Neural crest cell (in vitro differentiated cells): ENCODE measurements at regions not wholly inside any gene's neighbourhood (a gene's known extent, or its start where the extent isn't known, plus 50 kb on each side); places are given as distances from the start of the nearest gene placed in this dataset.

Source experiments
- DNase-seq: peaks from one replicate; pipeline ENCODE4 v3.0.0; 2021; ENCODE audit warnings: low read depth, mixed read lengths, low spot score
- H3K27ac Mint-ChIP-seq: one replicate; pipeline ENCODE4 v1.8.0; 2021; ENCODE audit warnings: mild to moderate bottlenecking, mixed read lengths; ENCODE audit not compliant: unreplicated experiment
- H3K27me3 Mint-ChIP-seq: 2 replicates; pipeline ENCODE4 v1.8.0; 2021; ENCODE audit warnings: low read depth, mild to moderate bottlenecking, mixed read lengths
- H3K36me3 Mint-ChIP-seq: 2 replicates; pipeline ENCODE4 v1.8.0; 2021; ENCODE audit warnings: low read depth, mild to moderate bottlenecking, mixed read lengths
- H3K4me1 Mint-ChIP-seq: 2 replicates; pipeline ENCODE4 v1.8.0; 2021; ENCODE audit warnings: mixed read lengths
- H3K4me3 Mint-ChIP-seq: one replicate; pipeline ENCODE4 v1.8.0; 2021; ENCODE audit warnings: mild to moderate bottlenecking, mixed read lengths
- H3K9me3 Mint-ChIP-seq: 2 replicates; pipeline ENCODE4 v1.8.0; 2021; ENCODE audit warnings: mixed read lengths
- TF ChIP-seq, protein P1 (sequence below): fragments of 200-600 bp; sonication (generic); conservative IDR thresholded peaks from 2 replicates; pipeline ENCODE4 v1.5.0; 2021; ENCODE audit warnings: antibody characterized with exemption, mild to moderate bottlenecking

DNA sequence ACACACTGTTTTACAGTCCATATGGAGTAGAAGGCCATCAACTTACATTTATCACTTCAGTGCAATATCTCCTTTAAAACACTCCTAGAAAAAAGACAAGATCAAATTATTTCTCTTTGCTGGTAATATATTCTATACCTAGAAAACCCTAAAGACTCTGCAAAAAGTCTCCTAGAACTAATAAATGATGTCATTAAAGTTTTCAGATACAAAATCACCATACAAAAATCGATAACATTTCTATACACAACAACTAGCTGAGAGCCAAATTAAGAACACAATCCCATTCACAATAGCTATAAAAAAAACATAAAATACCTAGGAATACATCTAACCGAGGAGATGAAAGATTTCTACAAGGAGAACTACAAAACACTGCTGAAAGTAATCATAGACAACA lies 300.3 kb downstream of the CETN3 start:
- TF ChIP-seq, protein P1, sequence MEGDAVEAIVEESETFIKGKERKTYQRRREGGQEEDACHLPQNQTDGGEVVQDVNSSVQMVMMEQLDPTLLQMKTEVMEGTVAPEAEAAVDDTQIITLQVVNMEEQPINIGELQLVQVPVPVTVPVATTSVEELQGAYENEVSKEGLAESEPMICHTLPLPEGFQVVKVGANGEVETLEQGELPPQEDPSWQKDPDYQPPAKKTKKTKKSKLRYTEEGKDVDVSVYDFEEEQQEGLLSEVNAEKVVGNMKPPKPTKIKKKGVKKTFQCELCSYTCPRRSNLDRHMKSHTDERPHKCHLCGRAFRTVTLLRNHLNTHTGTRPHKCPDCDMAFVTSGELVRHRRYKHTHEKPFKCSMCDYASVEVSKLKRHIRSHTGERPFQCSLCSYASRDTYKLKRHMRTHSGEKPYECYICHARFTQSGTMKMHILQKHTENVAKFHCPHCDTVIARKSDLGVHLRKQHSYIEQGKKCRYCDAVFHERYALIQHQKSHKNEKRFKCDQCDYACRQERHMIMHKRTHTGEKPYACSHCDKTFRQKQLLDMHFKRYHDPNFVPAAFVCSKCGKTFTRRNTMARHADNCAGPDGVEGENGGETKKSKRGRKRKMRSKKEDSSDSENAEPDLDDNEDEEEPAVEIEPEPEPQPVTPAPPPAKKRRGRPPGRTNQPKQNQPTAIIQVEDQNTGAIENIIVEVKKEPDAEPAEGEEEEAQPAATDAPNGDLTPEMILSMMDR: no peak
- no peak overlapping the region for H3K27ac Mint-ChIP-seq
- H3K4me3 Mint-ChIP-seq: no peak overlapping the region

DNA sequence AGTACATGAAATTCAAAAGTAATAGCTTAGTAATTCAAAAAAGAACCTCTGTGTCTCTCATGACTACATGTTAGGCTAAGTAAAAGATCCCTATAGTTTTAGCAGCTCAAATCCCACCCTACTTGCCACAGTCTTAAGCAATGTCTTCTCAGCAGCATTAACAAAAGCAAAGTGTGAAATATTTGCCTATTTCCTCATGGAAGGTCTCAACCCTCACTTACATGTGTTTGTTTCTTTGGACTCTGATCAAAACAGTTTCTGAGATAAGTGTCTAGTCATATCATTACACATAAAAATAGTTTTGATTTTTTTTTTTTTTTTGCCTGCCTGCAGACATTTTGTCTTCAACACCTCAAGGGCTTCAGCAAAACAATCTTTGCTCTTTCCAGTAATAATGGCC lies 310.5 kb downstream of the CETN3 start:
- Mint-ChIP-seq H3K36me3 (peaks cover 7% of the 10 kb centered on the region), H3K4me3 (no peak overlapping the region), H3K27ac (no peak overlapping the region), H3K9me3 (peaks cover 11% of the 10 kb centered on the region), H3K4me1 (peaks cover 6% of the 10 kb centered on the region), H3K27me3 (no peaks in the 10 kb centered on the region)
- TF ChIP-seq, protein P1: no peak
- DNase-seq: no peak

More for the DNA sequence above, 300.3 kb downstream of the CETN3 start:
- Mint-ChIP-seq H3K9me3 (peaks cover 11% of the 10 kb centered on the region), H3K4me1 (peaks cover 11% of the 10 kb centered on the region), H3K36me3 (peaks cover 13% of the 10 kb centered on the region), H3K27me3 (no peaks in the 10 kb centered on the region)
- DNase-seq: no peak

DNA sequence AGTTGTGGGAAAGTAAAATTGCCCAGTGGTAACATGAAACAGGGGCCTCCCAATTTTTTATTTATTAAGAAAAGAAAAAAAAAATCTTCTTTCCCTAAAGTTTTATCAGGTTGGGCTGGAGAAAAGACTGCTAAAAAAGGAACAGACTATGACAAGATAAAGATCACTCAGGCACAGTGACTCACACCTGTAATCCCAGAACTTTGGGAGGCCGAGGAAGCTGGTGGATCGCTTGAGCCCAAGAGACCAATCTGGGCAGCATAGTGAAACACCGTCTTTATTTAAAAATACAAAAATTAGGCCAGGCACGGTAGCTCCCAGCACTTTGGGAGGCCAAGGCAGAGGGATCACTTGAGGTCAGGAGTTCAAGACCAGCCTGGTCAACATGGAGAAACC lies 312.5 kb downstream of the CETN3 start:
- no peaks in the 10 kb centered on the region for H3K4me1 Mint-ChIP-seq
- H3K9me3 Mint-ChIP-seq: peaks cover 2% of the 10 kb centered on the region
- no peak for DNase-seq
- H3K4me3 Mint-ChIP-seq: no peak overlapping the region
- H3K27me3 Mint-ChIP-seq: no peaks in the 10 kb centered on the region
- H3K27ac Mint-ChIP-seq: no peak overlapping the region
- peaks cover 4% of the 10 kb centered on the region for H3K36me3 Mint-ChIP-seq
- TF ChIP-seq, protein P1: no peak

DNA sequence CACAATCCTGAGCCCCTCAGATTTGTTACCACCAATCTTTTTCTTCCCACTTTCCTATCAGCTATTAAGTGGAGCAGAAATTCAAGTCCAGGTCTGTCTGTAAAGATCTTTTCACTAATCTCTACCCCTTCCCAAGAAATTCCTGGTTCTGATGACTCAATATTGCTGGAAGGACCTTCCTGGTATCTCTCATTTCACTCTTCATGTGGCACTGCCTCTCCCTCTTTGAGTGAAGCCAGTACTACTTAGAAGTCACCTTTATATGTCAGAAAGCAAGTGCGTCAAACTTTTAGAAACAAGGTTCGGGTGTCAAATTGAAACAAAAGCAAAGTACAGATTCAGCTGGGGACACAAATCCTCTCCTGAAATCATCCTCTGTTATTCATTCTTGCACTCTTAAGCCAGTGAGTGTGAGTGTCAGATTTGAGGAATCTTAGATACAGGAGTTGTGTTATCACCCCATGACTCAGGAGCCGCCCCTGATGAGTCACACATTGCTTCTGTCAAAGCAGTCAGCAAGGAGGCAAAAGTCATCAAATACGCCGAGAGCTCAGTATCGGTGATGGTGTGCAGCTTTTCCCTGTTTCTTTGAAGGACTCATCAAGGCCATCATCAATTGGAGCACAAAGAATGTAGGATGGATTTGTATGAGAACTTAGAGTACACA lies 313.0 kb downstream of the CETN3 start:
- DNase-seq: no peak
- H3K4me3 Mint-ChIP-seq: no peak overlapping the region
- H3K4me1 Mint-ChIP-seq: no peaks in the 10 kb centered on the region
- H3K9me3 Mint-ChIP-seq: no peaks in the 10 kb centered on the region
- TF ChIP-seq, protein P1: no peak
- H3K27me3 Mint-ChIP-seq: no peaks in the 10 kb centered on the region
- H3K27ac Mint-ChIP-seq: no peak overlapping the region
- H3K36me3 Mint-ChIP-seq: peaks cover 2% of the 10 kb centered on the region

DNA sequence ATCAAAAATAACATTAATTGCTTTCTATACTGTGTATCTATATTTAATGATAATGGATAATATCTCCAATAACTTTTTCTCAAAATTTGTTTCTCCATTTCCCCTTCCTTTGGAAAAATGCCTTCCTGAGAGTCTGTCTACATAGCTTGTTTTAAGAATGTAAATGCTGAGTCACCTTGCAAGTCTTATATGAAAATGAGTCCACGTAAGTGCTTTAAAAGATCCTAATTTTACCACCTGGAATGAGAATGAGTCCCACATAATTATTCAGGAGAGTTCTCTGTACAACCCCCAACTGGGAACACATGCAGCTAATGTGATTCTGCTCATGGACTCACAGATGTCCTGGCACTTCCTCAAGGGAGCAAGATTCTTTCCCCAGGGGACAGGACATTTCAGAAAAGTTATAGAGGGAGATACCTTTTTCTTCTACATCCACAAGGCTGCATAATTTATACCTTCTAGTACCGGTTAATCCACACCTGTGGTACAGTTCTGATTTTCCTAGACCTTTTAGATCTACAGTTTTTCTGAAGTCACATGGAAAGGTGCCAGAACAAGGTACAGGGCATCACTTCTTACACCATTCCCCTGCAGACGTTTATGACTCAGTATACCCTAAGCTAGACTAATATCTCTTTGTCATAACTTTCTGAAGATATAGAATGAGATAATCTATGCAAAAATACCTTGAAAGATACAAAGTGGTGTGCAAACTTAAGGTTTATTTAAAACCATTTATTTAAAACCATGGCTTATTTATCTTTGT lies 314.1 kb downstream of the CETN3 start:
- TF ChIP-seq, protein P1: no peak
- H3K4me1 Mint-ChIP-seq: no peaks in the 10 kb centered on the region
- no peaks in the 10 kb centered on the region for H3K27me3 Mint-ChIP-seq
- no peaks in the 10 kb centered on the region for H3K9me3 Mint-ChIP-seq
- no peak overlapping the region for H3K4me3 Mint-ChIP-seq
- no peak for DNase-seq
- H3K36me3 Mint-ChIP-seq: peaks cover 1% of the 10 kb centered on the region
- H3K27ac Mint-ChIP-seq: no peak overlapping the region
